Stimulated activated CD4-positive, alpha-beta T cell treated with anti-CD3 and anti-CD28 coated beads, TNF-alpha, amount 100 ng/mL, for 1 hour (primary cell): ENCODE measurements at regions not wholly inside any gene's neighbourhood (a gene's known extent, or its start where the extent isn't known, plus 50 kb on each side); places are given as distances from the start of the nearest gene placed in this dataset.

Source experiments
- DNase-seq, 3 donors: peaks; one replicate each; pipeline ENCODE4 v3.0.0-alpha.2; 2020; ENCODE audit warnings: low read depth in 3 of 3, low spot score in 1 of 3

DNA sequence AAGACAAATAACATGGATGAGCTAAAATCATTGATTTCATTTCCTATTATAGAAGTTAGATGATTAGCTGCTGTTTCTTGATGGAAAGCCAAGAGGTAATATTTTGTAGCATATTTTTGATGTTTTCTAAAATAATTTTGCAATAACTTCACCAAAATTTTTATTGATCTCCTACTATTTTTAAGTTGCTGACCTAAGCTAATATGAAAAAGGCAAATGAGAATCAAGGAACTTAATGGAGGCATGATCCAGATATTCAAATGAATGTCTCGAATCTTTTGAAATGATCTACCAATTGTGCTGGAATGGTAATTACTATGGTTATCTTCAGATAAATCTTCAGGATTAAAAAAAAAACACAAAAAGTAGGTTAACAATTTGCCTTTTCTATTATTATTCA lies 1591.4 kb upstream of the PCDH7 start:
- DNase-seq: no peak

DNA sequence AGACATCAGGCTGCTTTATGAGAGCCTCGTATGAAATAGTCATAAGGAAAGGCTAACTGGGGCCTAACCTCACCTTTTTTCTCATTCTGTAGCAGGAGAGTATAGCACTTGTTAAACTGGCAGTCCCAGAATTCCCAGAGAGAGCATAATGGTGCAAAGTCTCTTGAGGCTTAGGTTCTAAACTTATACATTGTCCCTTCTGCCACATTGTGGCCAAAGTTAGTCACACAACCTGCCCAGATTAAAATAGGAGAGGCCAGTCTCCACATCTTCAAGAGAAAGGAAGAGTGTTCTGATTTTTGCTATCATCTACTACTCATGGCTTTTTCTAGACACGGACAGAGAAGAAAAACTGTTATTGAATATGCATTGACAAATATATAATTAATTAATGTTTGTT lies 1588.9 kb upstream of the PCDH7 start:
- no peak for DNase-seq

DNA sequence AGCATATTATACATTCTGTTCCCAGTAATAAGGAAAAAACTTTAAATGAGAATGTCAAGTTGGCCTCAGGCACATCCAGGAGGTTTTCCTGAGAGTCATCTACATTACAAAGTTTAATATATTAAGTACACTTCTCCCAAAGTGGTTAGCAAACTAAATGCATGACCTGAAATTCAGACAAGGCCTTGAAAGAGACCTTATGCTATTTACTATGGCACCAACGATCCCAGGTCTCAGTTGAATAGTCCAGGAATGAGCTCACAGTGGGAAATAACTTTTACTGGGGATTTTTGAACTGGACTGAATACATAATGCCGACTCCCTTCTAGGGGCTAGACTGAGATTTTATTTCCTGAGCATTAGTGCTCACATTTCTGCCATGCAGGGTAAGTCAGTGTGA lies 1577.5 kb upstream of the PCDH7 start:
- DNase-seq: no peak

DNA sequence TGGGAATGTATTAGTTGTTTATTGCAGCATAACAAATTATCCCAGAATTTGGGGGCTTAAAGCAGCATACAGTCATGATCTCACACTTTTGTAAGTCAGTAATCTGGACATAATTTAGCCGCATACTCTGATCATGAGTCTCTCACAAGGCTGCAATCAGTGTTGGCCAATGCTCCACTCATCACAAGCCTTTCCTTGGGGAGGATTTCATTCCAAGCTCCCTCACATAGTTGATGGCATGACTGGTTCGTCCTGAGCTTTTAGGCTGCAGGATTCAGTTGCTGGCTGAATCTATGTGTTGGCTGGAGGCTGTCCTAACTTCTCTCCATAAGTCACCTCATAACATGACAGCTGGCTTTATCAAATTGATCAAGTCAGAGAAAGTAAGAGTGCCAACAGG lies 1568.6 kb upstream of the PCDH7 start:
- DNase-seq: no peak

DNA sequence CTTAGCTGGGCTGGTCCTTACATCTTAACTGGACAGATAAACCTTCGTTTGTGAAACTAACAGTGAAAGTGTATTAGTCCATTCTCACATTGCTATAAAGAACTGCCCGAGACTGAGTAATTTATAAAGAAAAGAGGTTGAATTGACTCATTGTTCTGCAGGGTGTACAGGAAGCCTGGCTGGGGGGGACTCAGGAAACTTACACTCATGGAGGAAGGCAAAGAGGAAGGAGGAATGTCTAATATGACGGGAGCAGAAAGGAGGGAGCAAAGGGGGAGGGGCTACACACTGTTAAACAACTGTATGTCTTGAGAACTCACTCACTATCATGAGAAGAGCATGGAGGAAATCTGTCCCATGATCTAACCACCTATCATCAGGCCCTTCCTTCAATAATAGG lies 1566.5 kb upstream of the PCDH7 start:
- DNase-seq: no peak

DNA sequence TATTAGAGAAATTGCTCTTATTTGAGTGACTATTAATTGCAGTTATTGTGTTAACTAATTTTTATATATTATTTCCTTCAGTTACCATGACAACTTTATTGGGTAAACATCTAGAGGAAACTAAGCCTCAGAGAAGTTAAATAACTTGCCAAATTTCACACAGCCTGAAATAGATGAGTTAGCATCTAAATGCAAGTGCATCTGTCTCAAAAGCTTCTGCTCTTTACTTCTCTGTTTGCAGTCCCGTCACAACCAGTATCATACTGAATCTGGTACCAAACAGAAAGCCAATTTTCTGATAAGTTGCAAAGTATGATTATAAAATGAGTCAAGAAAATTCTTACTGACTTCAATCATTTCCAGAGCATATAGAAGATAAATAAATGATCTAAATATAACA lies 1544.9 kb upstream of the PCDH7 start:
- DNase-seq: no peak

DNA sequence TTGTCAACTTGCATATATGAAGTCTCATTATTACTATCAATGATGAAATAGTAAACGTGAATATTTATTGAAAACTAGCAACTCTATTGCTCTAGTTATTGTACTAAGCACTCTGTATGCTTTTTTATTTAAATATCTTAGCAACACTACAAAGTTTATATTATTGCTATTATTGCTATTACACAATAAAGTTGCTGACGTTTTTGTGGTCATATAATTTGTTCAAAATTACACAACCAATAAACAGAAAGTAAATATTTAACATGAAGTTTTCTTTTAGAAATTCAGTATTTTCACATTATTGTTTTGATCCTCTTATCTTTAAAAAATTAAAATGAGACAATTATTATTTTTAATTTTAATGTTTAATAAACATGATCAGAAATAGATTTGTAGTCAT lies 1521.1 kb upstream of the PCDH7 start:
- no peak for DNase-seq

DNA sequence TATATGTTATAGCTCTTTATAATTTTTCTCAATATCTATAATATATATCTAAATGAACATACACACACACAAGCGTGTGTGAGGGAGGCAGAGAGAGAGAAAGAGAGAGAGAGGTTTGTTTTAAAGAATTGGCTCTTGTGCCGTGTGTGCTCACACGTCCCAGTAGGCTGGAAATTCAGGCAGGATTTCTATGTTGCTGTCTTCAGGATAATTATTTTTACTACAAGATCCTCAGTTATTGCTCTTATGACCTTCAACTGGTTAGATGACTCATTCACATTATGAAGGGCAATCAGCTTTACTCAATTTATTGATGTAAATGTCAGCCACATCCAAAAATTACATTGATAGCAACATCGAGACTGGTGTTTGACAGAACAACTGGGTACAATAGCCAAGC lies 1520.7 kb upstream of the PCDH7 start:
- no peak for DNase-seq

DNA sequence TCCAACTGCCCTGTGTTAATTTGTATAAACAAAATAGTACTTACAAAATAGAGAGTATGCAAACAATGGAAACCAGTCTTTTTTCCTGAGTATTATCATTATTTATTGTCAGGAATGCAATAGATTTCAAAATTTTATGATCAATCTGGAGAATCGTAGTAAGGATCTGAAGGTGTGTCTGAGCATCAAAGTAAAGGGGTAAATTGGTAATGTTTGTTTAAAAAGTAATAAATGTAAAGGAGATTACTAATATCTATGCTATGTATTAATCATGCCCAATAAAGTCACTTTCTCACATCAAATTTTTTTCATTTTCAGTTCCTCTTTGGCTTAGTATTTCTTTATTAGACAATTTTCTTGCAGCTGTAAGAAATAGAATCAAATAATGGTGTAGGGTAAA lies 1507.1 kb upstream of the PCDH7 start:
- no peak for DNase-seq

DNA sequence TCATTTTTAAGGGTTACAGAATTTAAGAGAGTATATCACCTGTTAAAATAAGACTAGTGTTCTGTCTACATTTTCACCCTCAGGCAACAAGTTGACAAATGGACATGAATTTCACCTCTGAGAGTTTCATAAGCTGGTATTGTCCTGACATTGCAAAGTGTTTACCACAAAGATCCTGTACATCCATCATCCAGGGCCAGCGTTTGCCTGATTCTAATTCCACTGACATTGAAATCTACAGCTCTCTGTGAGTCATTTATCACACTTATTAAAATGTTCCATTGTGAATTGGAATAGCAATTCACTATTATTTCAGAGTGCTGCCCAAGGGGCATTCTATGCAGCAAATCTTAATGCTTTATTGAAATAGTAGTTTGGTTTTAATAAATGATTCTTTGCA lies 1499.4 kb upstream of the PCDH7 start:
- DNase-seq: no peak

DNA sequence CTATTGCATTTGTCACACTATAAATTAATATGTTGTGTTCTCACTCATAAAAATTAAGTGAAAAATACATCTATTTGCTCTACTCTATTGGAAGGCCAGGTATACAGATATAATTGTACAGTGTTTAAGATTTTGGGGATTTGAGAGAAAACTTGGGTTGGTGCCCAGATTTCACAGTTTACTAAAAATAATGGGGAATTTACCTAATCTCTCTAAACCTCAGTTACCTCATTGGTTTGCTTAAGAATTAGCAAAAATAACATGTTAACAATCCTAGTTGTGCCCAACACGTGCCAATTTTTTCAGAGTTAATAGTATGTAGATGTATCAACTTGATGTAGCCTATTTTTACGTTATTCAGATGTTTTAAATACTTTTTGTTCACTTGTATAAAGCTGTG lies 1495.3 kb upstream of the PCDH7 start:
- DNase-seq: no peak

DNA sequence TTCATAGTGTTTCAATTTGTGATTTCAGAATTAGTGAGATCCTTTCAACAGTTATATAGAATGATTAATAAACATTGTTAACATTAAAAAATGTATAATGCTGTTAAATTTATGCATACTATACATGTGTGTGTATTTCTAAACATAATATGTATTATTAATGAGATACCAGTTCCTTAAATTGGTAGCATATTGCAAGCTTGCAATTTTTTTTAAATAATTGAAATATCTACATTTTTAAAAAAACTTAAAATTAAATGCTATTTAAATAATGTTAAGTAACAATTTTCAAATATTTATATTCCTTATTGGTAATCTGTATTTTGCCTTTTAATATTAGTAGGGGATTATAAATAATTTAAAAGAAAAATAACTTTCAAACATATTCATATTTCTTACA lies 1479.5 kb upstream of the PCDH7 start:
- no peak for DNase-seq

DNA sequence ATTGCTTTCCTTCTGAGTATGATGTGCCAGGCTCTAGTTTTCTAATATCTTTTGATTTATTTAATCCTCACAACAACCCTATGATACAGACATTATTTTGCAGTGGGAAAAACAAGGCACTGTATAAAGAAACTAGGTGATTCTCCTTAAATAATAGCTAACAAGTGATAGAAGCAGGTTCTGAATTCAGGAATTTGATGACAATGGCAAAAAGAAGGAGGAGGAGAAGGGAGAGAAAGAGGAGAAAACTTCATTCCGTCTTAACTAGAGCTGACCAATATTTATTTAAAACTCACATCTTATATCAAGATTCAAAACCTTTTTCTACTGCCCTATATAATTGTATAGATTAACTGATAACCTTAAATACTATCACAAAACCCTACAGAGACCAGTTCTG lies 1477.1 kb upstream of the PCDH7 start:
- no peak for DNase-seq

DNA sequence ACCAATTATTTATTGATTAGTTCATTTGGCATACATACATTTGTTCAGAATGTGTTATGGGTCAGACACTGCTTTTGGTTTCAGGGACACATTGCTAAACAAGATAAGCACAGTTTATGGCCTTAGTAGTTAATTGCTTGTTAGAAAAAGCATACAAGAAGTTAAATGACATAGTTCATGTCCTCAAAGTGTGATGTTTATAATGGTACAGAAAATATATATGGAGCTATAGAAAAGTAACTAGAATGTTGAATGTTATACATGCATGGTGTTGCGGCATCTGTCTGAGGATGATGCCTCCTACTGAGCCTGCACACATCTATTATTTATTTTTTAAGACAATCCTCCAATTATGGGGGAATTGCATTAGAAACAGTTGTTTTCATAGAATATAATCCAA lies 1476.3 kb upstream of the PCDH7 start:
- no peak for DNase-seq

DNA sequence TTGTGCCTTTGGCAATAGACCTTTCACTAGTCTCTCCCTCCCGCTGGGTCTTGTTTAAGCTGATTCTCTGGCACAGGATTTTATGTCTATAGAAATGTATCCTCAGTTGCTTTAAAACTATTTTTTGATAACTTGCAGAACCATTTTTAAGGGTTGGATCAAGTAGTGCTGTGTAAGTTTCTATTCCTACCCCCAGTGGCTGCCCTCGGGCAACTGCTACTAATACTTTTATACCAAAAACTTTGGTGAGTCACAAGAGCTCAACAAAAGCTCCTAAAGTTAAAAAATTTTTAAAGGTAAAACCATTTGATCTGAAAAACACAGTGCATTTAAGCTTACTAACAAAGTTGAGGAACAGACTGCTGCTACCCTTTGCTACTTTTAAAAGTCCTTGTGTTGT lies 1460.6 kb upstream of the PCDH7 start:
- DNase-seq: no peak

DNA sequence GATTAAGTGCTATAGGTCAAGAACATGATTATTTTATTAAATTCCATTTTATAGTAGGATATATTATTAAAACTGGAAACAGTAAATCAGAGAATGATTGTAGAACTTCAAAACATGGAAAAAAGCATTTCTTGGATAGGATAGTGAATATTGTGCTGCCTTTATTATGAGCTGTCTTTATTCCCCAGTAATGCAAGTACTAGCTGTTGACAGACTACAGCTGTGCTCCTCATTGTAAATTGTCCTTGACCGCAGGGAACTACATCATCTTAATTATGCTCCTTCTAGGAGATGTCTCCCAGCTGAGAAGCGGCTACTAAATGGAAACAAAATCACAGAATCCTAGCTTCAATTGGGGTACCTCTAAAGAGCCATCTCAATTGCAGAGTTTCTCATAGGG lies 1457.2 kb upstream of the PCDH7 start:
- no peak for DNase-seq

DNA sequence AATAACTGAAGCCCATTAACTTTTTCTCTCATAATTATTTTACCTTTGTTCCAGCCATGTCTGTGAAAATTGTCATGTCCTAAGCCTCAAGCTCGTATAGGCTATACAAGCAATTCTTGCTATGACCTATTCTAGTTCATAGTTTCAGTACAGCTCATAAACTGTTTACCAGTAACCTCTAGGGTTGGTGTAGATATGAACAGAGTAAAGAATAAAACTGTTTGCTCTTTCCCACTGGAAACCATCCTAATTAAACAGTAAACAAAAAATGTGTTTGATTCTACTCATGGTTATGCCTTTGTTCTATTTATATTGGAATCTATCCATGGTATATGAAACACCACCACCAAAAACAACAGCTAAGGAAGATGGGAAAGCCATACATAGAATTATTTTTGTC lies 1444.0 kb upstream of the PCDH7 start:
- DNase-seq: no peak

DNA sequence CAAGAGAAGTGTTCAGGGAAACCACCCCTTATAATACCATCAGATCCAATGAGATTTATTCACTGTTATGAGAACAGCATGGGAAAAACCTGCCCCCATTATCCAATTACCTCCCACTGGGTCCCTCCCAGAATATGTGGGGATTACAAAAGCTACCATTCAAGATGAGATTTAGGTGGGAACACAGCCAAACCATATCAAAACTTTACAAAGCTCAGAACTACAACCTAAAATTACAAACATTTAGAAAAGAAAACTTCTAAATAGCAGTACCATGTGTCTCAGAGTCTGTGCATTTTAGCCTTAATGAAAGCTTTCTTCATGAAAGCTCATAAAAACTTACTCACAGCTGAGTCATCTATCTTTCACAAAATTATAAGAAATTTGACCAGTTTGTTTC lies 1442.8 kb upstream of the PCDH7 start:
- no peak for DNase-seq

DNA sequence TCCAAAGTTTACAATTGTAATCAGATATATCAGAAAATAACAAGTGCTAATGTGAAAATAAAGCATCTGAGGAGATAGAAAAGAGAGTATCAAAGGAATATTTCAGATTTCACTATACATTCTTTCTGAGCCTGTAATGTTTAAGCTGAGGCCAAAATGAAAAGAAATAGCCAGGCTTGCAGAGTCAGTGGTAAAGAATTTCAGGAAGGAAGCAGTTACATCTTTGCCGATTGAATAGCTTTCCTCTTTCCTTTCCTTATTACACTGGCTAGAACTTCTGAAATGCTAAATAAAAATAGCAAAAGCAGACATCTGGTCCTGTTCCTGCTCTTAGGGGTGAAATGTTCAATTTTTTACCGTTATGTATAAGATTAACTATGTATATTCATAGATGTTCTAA lies 1441.6 kb upstream of the PCDH7 start:
- no peak for DNase-seq

DNA sequence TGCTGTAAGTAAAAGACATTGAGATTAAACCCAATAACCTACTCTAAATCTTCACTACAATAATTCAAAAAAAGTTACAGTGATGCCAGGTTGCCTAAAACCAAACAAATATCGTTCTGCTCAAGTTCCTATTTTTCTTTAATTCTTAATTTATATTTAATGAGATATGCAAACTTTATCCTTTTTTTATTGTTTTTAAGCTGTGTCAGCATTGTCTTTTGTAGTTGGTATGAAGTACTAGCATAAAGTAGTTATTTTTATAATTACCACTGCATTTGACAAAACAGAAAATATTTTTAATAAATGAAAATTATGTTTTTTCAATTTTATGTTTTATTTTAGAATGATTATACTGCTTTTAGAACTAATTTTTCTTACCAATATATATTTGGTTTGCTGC lies 1431.1 kb upstream of the PCDH7 start:
- DNase-seq: no peak

DNA sequence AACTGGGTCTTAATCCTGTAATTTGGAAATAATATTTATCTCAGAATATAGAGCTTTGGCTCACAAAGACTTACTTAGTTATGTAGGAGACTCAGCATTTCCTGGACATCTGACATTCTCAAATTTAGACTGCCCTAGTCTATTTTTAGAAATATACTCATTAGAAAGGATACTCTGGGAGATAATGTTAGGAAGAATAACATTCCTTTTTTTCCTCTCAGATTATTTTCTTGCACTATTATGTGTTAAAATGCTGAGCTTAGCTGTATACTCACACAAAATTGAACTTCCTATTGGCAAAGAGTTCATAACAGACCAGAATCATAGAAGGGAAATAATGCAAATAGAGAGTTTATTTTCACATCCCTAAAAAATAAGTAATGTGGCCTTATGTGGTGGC lies 1424.9 kb upstream of the PCDH7 start:
- no peak for DNase-seq

DNA sequence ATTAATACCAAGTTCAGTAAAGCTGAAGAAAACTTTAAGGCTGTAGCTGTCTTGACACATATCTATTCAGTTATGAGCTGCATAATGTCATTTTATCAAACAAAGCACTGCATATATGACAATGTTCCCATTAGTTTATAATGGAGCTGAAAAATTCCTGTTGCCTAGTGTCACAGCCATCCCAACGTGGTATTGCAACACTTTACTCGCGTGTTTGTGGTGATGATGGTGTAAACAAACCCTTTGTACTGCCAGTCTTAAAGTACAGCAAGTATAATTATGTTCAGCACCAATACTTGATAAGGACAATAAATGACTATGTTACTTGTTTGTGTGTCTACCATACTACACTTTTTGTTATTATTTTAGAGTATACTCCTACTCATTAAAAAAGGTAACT lies 1415.6 kb upstream of the PCDH7 start:
- DNase-seq: no peak

DNA sequence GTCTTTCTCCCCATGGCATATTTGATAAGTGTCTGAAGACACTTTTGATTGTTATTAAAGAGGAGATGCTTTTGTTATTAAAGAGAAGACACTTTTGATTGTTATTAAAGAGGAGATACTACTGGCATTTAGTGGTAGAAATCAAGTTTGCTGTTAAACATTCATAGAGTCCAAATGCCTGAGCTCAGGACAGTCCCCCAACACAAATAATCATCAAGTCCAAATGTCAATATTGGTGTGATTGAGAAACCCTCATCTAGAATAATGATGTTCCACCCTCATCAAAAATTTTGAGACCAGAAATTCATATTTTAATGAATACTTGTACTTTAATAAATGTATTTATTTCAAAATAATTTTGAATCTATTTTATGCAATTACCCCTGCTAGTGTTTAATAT lies 1412.9 kb upstream of the PCDH7 start:
- DNase-seq: no peak

DNA sequence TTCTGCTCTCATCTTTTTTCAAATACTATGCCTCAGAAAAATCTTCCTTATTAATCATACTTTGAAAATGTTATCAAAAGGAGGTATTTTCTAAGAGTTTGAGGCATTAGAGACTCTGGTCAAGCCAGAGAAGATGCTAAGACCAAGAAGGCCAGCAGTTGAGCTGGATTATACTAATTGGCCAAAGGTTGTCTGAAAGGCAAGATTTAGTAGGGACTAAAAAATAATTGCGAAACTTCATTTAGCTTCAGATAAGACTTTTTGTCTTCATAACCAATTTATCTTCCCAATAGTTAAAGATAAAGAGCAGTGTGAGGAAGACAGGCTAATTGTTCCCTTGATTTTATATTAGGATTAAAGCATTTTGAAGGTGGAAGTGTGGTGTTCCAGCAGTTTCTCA lies 1412.4 kb upstream of the PCDH7 start:
- no peak for DNase-seq

DNA sequence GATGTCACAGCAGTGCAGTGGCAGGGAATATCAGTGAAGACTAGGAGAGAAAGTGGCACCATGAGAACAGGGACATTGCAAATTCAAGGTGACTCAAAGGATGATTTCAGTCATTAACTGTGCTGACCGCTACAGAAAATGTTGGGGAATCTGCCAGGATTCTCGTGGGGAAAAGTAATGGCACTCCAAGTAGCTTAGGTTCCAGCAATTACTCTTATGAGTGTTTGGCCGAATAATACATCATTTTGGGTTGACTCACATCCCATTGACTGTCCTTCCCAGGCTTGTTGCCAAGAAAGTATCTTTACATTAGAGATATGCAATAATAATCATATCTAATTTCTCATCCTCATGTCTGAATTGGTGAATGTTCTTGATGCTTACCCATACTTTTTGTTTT lies 1411.1 kb upstream of the PCDH7 start:
- no peak for DNase-seq
